ENCODE measurements at regions not wholly inside any gene's neighbourhood (a gene's known extent, or its start where the extent isn't known, plus 50 kb on each side); places are given as distances from the start of the nearest gene placed in this dataset.

GRCh38 chr7:115363916-115364315 lies 442.0 kb downstream of the MDFIC start (continued):
- TF ChIP-seq REST (IDR thresholded peaks at IDR 0.05; ENCODE audit: unreplicated experiment) (no peak), CREB1 (CRISPR knock-in tag; IDR thresholded peaks at IDR 0.05; ENCODE audit: low read depth) (no peak), NANOG (IDR thresholded peaks at IDR 0.05; ENCODE audit: borderline replicate concordance) (no peak), ETS1 (IDR thresholded peaks at IDR 0.05) (no peak), CTCF (conservative IDR thresholded peaks at IDR 0.05; ENCODE audit: low read depth in 2 of 2) (no peak), EZH2phosphoT487 (IDR thresholded peaks at IDR 0.05; ENCODE audit: unreplicated experiment) (no peak)

- Mint-ChIP-seq H3K4me1 (no peaks in the 10 kb centered on the region), H3K9me3 (no peaks in the 10 kb centered on the region), H3K27me3 (ENCODE audit: insufficient read depth, low read depth, poor library complexity) (no peaks in the 10 kb centered on the region), H3K4me3 (no peak overlapping the region), H3K27ac (no peak overlapping the region), H3K36me3 (ENCODE audit: low read depth) (no peaks in the 10 kb centered on the region)
- no peak overlapping the region for H2AFZ ChIP-seq
- DNase-seq (ENCODE audit: low spot score) (no peak), ATAC-seq (no peak)
- H3K4me2 ChIP-seq, result no peak overlapping the region
- H3K4me1 ChIP-seq (ENCODE audit: insufficient read depth), result no peaks in the 10 kb centered on the region
- H3K79me2 ChIP-seq (replicated peaks; ENCODE audit: insufficient read depth), result no peaks in the 10 kb centered on the region
- no peak overlapping the region for H3K27ac ChIP-seq (ENCODE audit: low read depth)
- no peaks in the 10 kb centered on the region for H3K27me3 ChIP-seq (ENCODE audit: insufficient read depth)
- H4K20me1 ChIP-seq (replicated peaks; ENCODE audit: insufficient read depth), result no peaks in the 10 kb centered on the region
- no peaks in the 10 kb centered on the region for H3K9me2 ChIP-seq (ENCODE audit: insufficient read depth)
- no peaks in the 10 kb centered on the region for H3F3A ChIP-seq (replicated peaks; ENCODE audit: low read depth)
- no peaks in the 10 kb centered on the region for H3K36me3 ChIP-seq (ENCODE audit: insufficient read depth)
- H3K4me3 ChIP-seq, result no peak overlapping the region
- no peak for TF ChIP-seq CTCF (conservative IDR thresholded peaks at IDR 0.05; ENCODE audit: low read depth in 2 of 2)
- no peak for TF ChIP-seq POLR2AphosphoS5 (IDR thresholded peaks at IDR 0.05; ENCODE audit: low read depth)
- no peak for TF ChIP-seq CREB1 (CRISPR knock-in tag; IDR thresholded peaks at IDR 0.05; ENCODE audit: low read depth)
- TF ChIP-seq NANOG (IDR thresholded peaks at IDR 0.05; ENCODE audit: borderline replicate concordance), result no peak
- TF ChIP-seq ZNF114 (CRISPR knock-in tag; IDR thresholded peaks at IDR 0.05), result no peak
- no peak for TF ChIP-seq ETS1 (IDR thresholded peaks at IDR 0.05)
These were observed 438.1 kb downstream of the MDFIC start for GRCh38 chr7:115359955-115360354.
